HG02840 (cell line): ENCODE measurements at regions not wholly inside any gene's neighbourhood (a gene's known extent, or its start where the extent isn't known, plus 50 kb on each side); places are given as distances from the start of the nearest gene placed in this dataset.

Source experiments
- ATAC-seq: cut with Tn5 transposase; IDR thresholded peaks from one replicate; pipeline ENCODE4 v1.9.1; 2021; ENCODE audit warnings: mild to moderate bottlenecking, moderate library complexity, moderate number of reproducible peaks; ENCODE audit not compliant: unreplicated experiment, low FRiP score

DNA sequence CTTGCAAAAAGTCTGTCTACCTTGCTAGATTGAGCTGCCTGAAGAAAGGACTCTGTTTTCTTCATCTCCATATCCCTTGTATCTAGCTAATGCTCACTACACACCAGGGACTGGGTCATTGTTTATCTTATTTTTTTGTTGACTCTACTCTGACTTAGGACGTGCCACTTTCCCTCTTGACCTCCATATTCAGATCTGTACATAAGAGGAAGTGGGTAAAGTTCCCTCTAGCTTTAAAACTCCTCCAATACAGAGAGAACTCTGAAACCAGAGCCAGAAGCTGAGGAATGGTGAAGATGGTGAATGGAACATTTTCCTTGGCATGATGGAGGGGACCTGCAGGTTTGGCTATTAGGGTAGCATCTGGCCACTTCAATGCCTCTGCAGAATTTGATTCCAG is 2026.1 kb upstream of the TENM3 start:
- ATAC-seq = no peak

- no peak for ATAC-seq
Observed at GRCh38 chr4:180219080-180219479, 2024.1 kb upstream of the TENM3 start.

DNA sequence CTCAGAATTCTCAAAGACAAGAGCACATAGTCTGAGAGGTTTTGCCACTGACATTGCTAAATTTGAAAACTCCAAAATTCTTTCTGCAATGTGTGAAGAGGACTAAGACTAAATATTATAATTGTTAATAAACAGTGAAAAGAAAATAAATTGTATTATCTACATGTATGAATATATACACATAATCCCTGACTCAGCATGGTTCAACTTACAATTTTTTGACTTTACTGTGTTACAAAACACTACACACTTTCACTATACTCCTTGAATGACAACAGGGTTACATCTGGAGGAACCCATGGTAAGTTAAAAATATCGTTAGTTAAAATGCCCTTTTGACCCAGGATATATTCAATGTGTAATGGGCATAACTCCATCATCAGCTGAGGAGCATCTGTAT is 2017.2 kb upstream of the TENM3 start:
- ATAC-seq = no peak

- no peak for ATAC-seq
Observed at GRCh38 chr4:180234730-180235129, 2008.5 kb upstream of the TENM3 start.

- no peak for ATAC-seq
Observed at GRCh38 chr4:180240670-180241069, 2002.5 kb upstream of the TENM3 start.

DNA sequence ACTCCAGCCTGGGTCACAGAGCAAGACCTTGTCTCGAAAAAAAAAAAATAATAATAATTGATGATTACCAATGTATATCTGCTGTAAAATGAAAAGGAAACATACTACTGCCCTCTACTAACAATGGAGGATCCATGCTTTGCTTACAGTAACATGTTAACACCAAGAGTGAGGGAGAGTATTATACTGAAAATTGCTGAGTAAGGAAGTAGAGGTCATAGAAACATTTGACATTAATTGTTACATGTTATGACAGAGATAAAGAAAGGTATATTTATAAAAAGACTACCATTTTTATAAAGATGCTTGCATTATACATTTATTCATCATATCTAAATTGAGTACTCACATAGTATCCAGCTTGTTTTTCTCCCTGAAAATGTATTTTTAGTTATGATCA is 1989.8 kb upstream of the TENM3 start:
- ATAC-seq = no peak

GRCh38 chr4:180261346-180261745 is 1981.9 kb upstream of the TENM3 start:
- no peak for ATAC-seq

- no peak for ATAC-seq
Observed at GRCh38 chr4:180280076-180280475, 1963.1 kb upstream of the TENM3 start.

DNA sequence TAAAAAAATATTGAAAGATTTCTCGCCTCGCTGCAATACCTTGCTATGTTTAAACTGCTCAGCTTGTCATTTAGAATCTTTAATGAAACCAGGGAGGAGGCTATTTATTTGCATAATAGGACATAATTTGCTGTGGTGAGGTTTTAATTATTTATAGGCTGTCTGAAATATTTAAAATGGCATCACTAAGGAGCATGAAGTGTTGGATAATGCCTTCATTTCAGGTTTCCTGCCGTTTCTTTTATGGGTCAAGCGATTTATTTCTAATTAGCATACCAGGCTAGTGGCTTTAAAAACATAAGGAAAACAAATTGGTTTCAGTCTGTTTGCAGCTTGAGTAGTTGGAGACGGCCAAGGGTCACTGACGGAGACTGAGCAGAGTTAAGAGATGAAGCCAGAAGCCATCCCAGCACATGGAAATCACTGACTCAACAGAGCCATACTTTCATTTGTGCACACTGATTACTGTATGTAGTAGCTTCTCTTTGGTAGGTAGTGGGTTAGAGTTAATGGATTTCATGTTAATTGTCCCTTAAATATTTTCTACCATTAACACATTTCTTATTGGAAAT is 1962.4 kb upstream of the TENM3 start:
- ATAC-seq = no peak

DNA sequence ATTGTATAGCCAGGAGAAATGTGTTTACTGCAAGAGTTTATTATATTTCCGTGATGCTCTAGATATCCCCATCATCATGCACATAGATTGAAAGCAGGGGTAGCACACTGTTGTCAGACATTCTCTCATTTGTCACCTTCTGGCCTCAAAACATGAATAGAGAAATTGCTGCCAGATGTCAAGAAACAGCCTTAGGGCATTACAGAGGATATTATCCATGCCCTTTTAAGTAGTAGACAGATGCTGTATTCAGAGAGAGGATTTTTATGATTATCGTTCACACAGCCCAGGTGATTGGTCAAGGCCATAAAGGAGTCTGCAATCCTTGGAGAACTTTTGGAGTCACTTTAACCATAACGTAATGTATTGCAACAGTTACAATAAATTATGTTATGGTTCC is 1961.5 kb upstream of the TENM3 start:
- ATAC-seq = no peak

- no peak for ATAC-seq
Observed at GRCh38 chr4:180284267-180284666, 1958.9 kb upstream of the TENM3 start.

DNA sequence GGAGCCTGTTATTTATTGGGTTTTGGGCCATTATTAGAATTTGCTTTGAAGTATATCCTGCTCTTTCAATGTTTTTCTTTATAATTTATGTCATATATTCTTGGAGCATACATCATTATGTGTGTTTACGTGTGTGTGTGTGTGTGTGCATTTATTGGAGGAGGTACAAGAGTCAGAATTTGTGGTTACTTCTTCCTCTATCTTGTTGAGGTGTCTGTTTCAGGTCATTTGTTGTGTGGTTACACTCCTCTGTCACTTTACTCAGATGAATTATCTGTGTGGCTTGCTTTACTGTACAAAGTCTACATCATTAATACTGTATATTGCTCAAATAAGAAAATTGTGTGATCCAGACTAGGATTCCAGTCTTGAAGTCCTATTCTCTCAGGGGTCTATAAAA is 1957.4 kb upstream of the TENM3 start:
- no peak for ATAC-seq

DNA sequence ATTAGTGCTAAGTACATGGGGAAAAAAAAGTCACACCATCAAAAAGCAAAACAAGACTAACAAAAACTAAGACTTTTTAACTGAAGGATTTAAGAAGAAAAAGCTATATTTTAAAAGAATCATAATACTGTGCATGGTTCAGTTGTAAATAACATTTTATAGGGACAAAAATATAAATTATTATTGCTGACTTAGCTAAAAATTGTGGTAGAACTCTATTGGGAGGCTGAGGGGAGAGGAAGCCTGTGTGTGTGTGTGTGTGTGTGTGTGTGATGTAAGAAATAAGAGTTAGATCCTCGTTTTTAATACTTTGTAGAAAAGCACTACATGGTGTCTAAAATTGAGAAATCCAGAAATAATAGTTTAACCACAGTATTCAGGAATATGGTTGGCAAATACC is 1950.9 kb upstream of the TENM3 start:
- ATAC-seq = no peak

DNA sequence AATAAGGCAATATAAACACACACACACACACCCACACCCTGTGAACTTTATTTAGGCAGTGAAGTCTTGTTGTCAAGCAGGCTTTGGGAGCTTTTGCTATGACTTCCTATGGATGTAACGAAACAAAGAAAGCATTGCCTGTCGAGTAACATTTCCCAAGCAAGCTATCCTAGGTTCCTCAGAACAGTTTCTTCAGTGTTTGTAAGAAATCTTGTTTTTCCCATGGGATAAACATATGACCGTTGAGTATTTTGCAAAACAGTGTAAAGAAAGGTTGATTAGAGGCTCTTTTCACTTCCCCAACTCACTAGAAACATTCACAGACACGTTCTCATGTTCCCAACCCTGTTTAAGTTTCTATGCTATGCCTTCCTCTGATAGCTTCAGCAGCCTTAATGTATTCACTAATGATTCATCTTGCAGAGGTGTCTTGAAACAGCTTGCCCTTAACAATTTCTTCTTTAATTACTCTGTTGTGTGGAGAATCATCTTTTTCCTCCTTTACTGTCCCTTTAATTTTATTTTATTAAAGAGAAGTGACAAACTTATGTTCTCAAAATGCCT is 1947.1 kb upstream of the TENM3 start:
- no peak for ATAC-seq

GRCh38 chr4:180304321-180304720 is 1938.9 kb upstream of the TENM3 start:
- ATAC-seq = no peak

DNA sequence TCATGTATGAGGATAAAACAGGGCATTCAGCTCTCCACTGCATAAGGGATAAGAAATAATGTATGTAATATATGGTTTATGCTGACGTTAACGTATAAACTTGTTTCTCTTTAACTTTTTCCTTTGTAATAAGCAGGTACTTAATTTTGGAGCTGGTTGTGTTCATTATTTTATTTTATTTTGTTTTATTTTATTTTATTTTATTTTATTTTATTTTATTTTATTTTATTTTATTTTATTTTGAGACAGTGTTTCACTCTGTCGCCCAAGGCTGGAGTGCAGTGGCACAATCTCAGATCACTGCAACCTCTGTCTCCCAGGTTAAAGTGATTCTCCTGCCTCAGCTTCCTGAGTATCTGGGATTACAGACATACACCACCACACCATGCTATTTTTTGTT is 1932.6 kb upstream of the TENM3 start:
- ATAC-seq = no peak

DNA sequence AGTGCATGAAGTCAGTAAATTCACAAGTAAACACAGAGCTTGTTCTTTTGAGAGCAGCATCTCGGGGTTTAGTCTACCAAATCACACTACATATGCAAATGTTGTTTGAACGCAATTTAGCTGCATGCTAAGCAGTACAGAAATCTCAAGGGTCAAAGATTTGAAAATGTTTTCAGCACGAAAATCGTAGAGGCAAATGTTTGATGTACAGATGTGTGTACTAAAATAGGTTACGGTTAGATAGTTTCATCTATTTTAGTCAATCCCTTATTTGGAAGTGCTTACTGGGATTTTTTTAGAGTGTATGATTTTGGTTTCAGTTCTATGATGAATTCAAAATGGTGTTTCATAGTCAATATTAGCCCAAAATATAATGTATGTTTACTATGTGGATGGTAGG is 1928.2 kb upstream of the TENM3 start:
- ATAC-seq = no peak

GRCh38 chr4:180330521-180330920 is 1912.7 kb upstream of the TENM3 start:
- no peak for ATAC-seq

GRCh38 chr4:180333162-180333561 is 1910.0 kb upstream of the TENM3 start:
- no peak for ATAC-seq

- no peak for ATAC-seq
Observed at GRCh38 chr4:180335566-180335965, 1907.6 kb upstream of the TENM3 start.

DNA sequence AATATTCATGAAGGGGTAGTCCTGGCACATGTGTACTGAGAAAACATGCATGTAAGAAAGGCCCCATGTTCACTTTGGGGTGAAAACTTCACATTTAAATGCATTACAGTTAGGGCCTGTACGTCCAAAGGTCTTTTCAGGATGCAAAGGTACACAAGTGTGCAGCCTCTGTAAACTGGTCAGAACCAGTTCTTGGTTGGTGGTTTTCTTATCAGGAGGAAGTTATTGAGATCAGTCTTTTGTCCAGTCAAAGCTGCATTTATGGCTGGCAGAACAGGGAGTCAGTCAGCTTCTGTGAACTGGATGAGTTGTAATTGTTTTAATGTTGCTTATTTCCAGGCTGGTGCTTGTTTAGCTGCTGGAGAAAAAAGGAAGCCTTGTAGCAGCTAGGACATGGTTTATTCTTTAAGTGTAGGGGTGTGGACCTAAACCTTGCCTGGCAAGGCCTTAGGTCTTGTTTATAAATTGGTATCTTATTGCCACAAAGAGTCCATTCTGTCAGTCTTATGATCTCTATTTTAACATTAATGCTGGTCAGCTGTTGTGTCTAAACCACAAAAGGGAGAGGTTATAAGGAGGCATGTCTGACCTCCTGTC is 1906.6 kb upstream of the TENM3 start:
- ATAC-seq = no peak

- no peak for ATAC-seq
Observed at GRCh38 chr4:180341926-180342325, 1901.3 kb upstream of the TENM3 start.
